GM21723 (cell line): ENCODE measurements at regions not wholly inside any gene's neighbourhood (a gene's known extent, or its start where the extent isn't known, plus 50 kb on each side); places are given as distances from the start of the nearest gene placed in this dataset.

ENCODE experiments used
- ATAC-seq: cut with Tn5 transposase; IDR thresholded peaks from one replicate; pipeline ENCODE4 v1.9.1; 2021; ENCODE audit warnings: mild to moderate bottlenecking, moderate library complexity; ENCODE audit not compliant: unreplicated experiment

DNA sequence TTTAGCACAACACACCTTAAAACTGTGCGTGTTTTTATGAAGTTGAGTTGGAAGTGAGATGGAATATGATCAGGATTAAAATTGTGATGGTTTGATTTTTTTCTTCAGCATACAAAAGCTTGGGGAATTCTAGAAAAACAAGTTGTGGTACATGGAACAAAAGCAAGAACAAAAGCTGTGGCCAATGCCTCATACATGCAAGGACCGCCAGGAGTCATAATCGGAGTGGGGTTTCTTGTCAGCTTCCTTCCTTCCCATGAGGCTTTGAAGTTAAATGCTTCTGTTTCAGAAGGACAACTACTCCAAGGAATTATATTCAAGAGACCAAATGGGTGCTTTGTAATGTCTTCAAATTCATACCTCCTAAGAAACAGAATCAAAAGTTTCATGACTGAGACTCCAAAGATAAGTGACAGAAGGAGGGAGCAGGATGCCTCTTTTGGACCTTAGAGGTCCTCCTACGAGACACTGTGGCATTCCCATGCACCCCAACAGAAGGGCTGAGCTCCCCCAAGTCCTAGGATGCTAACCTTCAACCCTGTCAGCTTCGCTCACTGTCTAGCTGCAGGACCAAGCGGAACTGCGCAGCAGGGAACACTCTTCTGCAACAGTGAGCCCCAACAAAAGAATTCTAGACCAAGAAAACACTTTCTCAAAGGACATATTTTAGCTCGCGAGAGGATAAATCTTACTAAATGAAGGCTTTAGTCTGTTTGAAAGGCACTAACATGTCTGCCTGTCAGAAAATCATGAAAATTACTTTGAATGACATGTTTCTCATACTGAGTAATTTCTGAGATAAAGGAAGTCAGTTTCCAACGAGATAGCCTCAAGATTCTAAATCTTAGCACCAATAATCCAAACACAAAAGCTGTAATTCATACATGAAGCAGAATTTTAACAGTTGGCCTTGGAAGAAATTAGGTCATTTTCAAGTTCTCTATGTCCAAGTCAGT lies 108.5 kb upstream of the NHSL1 start:
- no peak for ATAC-seq

DNA sequence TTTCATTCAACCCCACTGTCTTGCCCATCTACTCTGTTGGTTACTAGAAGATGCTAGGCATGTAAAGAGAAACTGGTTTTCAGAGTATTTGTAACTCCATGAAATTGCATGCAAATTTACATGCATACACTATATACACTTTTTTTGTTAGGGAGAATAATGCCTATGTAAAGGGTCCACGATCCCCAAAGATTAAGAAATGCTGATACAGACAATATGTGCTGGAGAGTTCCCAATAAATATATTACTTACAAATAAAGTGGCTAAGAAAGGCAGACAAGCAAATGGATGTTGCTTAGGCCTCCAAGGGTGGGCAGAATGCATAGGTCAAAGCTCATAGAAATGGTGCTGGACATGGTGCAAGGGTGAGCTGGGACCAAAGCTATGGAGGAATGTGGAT lies 109.6 kb upstream of the NHSL1 start:
- ATAC-seq, result no peak

DNA sequence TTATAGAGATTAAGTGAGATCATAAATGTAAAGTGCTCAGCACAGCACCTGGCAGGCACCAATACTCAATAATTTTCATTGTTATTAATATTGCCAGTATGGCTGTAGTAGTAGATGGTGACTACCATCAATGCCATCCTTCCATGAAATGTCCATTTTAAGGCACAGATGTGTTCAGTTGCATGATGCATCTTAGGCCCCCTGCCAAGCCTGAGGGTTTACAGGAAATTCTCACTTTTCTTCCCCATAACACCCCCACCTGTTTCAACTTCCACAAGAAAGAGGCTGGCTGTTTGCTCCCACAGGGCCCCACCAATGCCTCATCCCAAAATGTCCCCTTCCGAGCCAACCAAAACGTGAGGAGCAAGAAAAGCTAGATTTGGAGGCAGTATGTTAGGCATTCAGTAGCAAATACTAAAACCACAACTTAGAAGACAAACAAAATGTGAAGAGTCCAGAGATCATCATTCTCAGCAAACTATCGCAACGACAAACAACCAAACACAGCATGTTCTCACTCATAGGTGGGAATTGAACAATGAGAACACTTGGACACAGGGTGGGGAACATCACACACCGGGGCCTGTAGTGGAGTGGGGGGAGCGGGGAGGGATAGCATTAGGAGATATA lies 110.6 kb upstream of the NHSL1 start:
- ATAC-seq, result no peak

DNA sequence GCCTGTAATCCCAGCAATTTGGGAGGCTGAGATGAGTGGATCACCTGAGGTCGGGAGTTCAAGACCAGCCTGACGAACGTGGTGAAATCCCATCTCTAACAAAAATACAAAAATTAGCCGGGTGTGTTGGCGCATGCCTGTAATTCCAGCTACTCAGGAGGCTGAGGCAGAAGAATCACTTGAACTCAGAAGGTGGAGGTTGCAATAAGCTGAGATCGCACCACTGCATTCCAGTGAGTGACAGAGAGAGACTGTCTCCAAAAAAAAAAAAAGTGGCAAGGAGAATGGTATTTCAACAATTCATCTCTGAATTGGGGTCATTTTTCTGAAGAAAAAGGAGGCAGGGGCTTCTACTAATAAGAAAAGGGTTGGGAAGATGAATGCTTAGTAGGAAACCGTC lies 111.5 kb upstream of the NHSL1 start:
- ATAC-seq, result no peak

DNA sequence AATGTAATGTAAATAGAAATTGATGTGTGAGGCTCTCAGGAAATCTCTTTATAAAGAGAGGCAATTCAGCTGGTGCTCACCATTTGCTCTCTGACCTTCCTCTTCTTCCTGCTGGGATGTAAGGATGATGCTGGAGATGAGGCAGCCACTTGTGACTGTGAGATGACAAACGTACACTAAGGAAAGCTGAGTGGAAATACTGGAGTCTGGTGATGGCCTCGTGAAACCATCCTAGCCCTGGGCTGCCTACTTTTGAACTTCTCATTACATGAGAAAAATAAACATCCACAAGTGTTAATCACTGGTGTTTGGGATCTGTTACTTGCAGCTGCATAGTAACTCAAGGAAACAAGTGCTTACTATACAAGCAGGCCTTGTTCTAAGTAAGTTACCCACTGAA lies 114.9 kb upstream of the NHSL1 start:
- no peak for ATAC-seq

DNA sequence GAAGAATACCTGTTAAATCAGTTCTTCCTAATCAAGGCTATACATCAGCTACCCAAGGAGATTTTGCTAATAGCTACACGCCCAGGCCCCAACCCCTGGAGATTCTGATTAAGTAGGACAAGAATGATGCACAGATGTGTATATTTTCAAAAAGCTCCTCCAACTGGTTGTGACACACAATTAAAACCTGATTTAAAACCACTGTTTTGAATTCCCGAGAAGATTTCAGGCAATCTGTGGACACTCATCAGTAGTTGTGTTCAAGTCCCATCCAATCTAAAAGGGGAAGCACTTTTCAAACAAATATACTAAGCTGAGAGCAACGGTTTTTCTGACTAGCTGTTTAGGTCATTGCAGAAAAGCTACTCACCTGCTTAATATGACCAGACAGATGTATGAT lies 118.9 kb upstream of the NHSL1 start:
- ATAC-seq, result no peak

DNA sequence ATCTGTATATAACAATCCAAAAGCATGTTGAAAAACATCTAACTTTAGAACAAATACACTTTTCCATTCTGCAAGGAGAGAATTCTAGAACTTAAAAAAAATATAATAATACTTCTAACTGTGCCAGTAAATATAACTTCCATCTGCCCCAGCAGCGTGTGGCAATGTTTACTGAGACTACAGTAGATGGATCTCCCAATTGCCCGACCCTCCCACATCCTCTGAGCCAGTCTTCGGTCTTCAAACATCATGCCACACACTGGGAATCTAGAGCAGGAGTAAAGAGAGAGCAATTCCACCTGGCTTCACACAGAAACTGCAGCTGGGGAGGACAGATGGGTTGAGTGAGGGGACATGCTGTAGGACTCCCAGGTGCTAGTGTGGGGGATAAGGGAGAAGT lies 121.3 kb upstream of the NHSL1 start:
- no peak for ATAC-seq

DNA sequence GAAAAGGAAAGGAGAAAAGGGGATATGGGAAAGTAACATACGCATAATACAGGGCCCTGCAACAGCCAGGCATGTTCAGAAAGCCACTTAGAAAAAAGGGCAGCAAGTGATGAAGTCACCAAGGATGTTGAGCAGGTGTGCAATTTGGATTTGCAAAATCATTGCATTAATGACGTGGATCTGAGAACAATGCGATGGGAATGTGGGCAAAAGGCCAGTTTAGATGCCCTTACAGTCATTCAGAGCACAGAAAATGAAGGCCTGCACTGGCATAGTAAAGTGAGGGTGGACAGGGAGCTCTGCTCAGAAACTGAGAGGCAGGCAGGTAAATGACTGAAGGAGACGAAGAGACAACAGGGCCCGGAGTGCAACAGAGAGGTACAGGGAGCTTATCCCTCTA lies 123.7 kb upstream of the NHSL1 start:
- no peak for ATAC-seq

DNA sequence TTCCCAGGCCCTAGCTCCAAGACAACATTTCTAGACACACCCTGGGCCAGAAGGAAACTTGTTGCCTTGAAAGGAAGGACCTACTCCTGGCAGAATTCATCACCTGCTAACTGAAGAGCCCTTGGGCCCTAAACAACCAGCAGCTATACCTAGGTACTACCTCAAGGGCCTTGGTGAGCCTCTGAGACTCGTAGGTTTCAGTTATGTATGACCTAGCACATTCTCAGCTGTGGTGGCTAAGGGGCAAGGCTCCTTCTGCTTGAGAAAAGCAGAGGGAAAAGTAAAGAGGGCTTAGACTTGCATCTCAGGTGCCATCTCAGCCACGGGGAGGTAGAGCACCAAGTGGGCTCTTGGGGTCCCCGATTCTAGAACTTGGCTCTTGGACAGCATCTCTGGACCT lies 132.3 kb upstream of the NHSL1 start:
- no peak for ATAC-seq

DNA sequence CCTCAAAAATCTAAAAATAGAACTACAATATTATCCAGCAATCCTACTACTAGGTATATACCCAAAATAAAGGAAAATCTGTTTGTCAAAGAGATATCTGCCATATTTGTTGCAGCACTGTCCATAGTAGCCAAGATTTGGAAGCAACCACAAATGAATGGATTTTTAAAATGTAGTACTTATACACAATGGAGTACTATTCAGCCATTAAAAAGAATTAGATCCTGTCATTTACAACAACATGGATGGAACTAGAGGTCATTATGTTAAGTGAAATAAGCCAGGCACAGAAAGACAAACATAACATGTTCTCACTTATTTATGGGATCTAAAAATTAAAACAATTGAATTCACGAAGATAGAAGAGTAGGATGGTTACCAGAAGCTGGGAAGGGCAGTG lies 135.7 kb upstream of the CCDC28A start:
- no peak for ATAC-seq

DNA sequence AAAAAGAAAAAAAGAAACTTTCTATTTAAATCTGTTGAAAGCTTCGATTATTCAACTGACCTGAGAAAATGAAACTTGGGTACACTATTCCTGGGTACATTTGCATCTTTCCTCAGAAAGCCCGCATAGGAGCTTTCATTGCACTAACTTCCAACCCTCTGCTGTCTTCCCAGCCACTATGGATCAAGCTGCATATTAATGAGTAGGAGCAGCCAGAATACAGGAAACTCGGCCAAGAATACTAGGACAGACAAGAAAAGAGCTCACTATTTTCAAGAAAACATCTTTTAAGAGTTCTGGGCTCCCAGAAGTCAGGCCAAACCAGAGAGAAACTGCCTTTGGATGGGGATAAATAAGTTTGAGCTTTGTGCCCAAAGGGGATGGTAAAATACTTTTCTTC lies 135.0 kb upstream of the CCDC28A start:
- no peak for ATAC-seq

DNA sequence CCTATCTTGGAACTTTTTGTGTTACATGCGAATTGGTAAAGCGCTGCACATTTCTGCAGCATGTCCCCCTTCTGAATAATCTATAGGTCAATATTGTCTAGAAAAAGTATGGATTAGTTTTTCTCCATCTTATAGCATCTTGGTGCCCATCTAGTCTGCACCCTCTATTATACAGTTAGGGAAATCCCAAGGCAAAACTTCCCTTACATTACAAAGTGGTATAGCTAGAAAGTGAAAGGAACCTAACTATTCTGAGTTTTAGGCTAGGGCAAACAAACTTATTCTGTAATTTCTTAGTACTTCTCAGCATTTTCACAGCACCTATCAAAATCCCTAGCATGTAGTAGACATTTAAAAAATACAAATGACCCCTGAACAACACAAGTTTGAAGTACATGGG lies 133.5 kb upstream of the CCDC28A start:
- no peak for ATAC-seq

DNA sequence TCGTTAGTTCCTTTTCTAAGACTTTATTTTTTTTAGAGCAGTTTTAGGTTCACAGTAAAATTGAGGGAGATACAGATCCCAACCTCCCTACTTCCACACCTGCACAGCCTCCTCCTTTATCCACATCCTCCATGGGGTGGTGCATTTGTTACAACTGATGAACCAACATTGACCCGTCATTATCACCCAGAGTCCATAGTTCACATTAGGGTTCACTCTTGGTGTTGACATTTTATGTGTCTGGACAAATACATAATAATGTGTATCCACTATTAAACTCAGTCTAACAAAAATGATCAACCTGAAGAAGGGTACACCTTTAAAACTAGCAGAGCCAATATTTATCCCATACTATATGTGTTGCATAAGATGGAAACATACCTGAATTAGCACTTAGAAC lies 130.4 kb upstream of the CCDC28A start:
- no peak for ATAC-seq

DNA sequence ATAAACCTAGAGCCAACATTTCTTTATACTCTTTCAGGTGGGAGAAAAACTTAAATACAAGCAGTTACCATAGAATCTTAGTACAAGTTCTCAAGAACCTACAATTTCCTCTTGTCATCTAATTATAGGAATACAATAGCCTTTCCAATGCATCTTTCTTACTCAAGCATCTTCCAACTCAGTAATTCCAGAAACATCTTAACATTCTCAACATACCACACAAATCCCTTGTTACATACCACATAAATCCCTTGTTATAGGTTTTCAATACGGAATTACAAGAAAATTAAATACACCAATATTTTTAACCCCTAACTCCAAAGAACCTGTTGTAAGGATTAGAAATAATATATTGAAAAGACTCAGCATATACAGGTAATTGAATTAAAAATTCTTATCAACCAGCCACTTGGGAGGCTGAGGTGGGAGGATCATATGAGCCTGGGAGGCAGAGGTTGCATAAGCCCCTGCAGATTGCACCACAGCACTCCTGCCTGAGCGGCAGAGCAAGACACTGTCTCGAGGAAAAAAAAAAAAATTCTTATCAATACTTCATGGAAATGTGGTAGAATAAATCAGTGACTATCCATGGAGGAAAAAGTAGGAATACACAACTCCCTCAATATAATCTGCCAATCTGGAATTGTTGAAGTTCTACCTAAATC lies 127.5 kb upstream of the CCDC28A start:
- no peak for ATAC-seq

DNA sequence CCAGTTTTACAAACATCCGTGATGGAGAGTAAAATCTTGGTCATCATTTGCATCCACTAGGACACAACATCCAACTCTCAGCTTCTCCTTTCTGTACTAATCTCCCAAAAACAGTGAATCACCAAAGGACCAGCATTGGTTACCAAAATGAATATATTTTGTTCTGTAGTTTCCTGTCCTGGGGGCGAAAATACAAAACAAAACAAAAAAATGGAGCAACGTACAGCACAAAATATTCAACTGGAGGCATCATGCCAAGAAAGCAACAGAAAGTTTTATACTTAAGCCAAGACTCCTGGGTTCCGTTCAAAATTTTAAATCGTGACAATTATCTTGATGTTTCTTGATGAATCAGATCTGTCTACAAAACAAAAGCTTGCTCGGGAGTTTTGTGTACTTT lies 126.6 kb upstream of the CCDC28A start:
- no peak for ATAC-seq

DNA sequence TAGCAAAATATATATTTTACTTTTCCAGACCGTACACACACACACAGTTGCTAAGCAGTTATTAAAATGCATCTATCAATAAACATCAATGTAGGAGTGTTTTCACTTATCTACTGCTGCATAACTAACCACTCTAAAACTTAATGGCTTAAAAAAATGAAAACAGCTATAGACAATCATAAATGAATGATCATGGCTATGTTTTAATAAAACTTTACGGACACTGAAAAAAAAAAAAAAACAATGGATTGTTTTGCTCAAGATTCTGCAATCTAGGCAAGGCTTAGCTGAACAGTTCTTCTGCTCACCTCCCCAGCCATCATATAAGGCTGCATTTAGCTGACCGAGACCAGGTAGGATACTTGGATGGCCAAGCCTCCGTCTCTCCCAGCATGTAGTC lies 125.4 kb upstream of the CCDC28A start:
- ATAC-seq, result no peak

DNA sequence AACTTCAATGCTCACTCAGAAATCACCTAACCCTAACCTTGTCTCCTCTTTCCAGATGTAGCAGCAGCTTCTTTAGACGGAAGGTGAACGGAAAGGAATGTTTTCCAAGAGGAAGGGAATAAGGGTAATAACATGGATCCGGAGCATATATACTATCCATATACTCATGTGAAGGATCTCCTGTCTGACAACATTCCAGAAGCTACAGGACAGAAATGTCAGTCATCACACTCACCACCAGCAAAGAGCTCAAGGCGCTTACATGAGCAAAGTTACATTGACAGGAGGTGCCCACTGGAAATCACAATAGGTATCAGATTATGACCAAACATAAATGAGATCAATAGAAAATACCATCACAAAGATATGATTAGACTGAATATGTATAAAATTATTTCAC lies 122.1 kb upstream of the CCDC28A start:
- ATAC-seq, result no peak

DNA sequence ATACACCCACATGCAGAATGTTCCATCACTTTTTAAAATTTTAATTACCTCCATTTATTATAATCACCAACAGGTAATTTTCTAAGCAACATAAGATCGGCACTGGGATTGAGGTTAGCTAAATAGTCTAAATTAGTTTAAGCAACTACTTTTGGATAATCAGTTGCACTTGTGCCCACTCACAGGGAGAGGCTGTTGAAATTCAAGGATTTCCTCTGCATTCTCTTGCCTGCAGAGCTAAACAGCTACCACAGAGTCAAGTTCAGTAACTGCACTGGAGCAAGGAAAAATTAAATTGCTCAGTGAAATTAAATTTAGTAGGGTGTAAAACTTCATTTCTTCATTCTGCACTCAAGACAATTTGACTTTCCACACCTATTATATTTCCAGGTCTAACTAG lies 120.7 kb upstream of the CCDC28A start:
- ATAC-seq, result no peak

DNA sequence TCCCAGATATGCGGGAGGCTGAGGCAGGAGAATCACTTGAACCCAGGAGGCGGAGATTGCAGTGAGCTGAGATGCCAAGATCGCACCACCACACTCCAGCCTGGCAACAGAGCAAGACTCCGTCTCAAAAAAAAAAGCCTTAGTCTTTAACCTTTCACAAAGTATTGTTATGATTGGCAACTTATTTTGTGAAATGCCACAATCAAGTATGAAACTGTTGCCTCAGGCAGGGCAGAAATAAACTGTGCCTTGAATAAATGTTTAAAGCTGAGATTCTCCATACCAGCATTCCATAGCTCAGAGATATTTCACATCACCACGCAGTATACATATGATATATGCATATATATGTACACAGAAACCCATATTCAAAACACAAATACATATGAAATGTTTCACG lies 120.1 kb upstream of the CCDC28A start:
- no peak for ATAC-seq

DNA sequence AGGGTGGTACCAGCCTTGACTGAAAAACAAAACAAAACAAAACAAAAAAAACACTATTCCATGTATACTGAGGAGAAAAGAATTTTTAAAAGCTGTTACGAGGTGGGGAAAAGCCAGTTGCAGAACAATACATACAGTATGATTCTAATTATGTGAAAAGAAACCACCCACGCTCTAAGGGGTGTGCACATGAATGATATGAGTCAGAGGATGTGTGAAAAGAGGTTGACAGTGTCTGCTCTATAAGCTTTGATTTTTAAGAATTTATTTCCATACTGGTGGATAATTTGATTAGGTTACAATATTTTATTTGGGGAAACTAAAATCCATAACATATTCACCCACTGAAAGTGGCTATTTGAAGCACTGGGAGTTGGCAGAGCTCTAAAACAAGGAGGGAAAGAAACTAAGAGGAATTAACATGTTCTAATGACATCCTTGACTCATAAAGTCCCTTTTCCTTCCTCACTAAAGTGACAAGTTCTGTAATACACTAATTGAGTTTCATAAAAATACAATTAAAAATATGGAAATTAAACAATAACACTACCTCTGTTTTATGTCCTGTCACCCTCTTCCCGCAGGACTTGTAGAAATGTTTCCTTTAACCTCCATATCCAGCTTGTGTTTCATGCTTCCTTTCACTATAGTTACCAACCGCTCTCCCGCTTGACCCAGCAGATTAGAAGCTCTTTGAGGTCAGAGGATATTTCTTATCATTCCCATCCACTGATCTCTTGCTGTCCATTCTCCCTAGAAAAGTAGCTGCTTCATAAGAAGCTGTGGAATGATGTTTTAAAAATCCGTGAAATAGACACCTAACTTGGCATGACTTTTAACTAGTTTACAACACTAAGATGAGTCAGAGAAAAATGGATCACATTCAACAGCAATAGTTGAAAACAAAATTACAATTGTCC lies 118.6 kb upstream of the CCDC28A start:
- ATAC-seq, result peak; percentile 99

DNA sequence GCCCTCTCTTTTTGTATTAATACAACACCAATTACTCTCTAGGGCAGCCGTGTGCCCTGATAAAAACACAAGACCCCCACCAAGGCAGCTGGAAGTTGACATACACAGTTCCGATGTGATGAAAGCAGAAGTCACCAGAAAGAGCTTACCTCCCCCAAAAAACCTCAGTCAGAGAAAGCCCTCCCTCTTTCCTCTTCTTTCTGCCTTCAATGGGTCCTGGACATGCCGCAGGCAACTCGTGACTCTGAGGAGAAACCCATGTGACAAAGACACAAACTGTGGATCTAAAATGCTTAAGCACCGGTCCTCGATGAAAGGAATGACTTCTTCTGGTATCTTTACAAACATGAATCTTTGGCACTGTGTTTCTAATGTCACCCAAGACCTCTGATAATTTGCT lies 117.7 kb upstream of the CCDC28A start:
- no peak for ATAC-seq
